Calu3 (cell line): ENCODE measurements at regions not wholly inside any gene's neighbourhood (a gene's known extent, or its start where the extent isn't known, plus 50 kb on each side); places are given as distances from the start of the nearest gene placed in this dataset.

Source experiments
- BruUV-seq: library from RNA; stranded (reverse); fragments of 400-500 nt; replicated peaks from 2 replicates; lab custom pipeline; 2021; lab: Mats Ljungman, UMichigan
- CTCF ChIA-PET: fragments of 300-600 bp; sonication (Branson Sonifier 250); formaldehyde crosslinking; loops from one replicate; lab custom pipeline; 2022; ENCODE audit warnings: antibody characterized with exemption; lab: Charles Lee
- DNase-seq: peaks from one replicate; pipeline ENCODE4 v3.0.0; 2022
- H3K27ac Mint-ChIP-seq: one replicate; pipeline ENCODE4 v1.8.0; 2022; ENCODE audit warnings: mixed read lengths; ENCODE audit not compliant: unreplicated experiment
- H3K27me3 Mint-ChIP-seq: one replicate; pipeline ENCODE4 v1.8.0; 2022; ENCODE audit warnings: mixed read lengths; ENCODE audit not compliant: unreplicated experiment
- H3K36me3 Mint-ChIP-seq: one replicate; pipeline ENCODE4 v1.8.0; 2022; ENCODE audit warnings: mild to moderate bottlenecking, moderate library complexity, mixed read lengths; ENCODE audit not compliant: insufficient read depth, unreplicated experiment
- H3K4me1 Mint-ChIP-seq: one replicate; pipeline ENCODE4 v1.8.0; 2022; ENCODE audit warnings: mild to moderate bottlenecking, low read depth, mixed read lengths; ENCODE audit not compliant: unreplicated experiment
- H3K4me3 Mint-ChIP-seq: one replicate; pipeline ENCODE4 v1.8.0; 2022; ENCODE audit warnings: mild to moderate bottlenecking, low read depth, moderate library complexity, mixed read lengths; ENCODE audit not compliant: unreplicated experiment
- H3K9me3 Mint-ChIP-seq: one replicate; pipeline ENCODE4 v1.8.0; 2022; ENCODE audit warnings: low read depth, mixed read lengths; ENCODE audit not compliant: unreplicated experiment
- CTCF ChIP-seq: fragments of 200-600 bp; IDR thresholded peaks from one replicate; pipeline ENCODE4 v1.8.0; 2022; ENCODE audit warnings: antibody characterized with exemption; ENCODE audit not compliant: unreplicated experiment
- intact Hi-C: fragments of 100-400 bp; cut with micrococcal nuclease; formaldehyde crosslinking; loops from one replicate; pipeline ENCODE4 v1.10.0; 2022; ENCODE audit not compliant: unreplicated experiment

- CTCF ChIA-PET = interaction anchor here (0.7 kb wide), 1 partner anchor 27 kb away, joined by 5 read pairs; no protein-coding TSS in a partner anchor
- BruUV-seq = no TSS peak
- no peak overlapping the region for H3K4me3 Mint-ChIP-seq
- no peak for DNase-seq
- peaks cover 4% of the 10 kb centered on the region for H3K9me3 Mint-ChIP-seq
- H3K27ac Mint-ChIP-seq = no peak overlapping the region
- peaks cover 16% of the 10 kb centered on the region for H3K27me3 Mint-ChIP-seq
- H3K4me1 Mint-ChIP-seq = no peaks in the 10 kb centered on the region
- no peak for TF ChIP-seq CTCF
- intact Hi-C loops = no loop called here
- H3K36me3 Mint-ChIP-seq = no peaks in the 10 kb centered on the region
Observed at GRCh38 chr10:123402656-123403055, 248.5 kb downstream of the BUB3 start.

- intact Hi-C loops = no loop called here
- BruUV-seq = no TSS peak
- Mint-ChIP-seq H3K27me3 (peaks cover 20% of the 10 kb centered on the region), H3K9me3 (peaks cover 4% of the 10 kb centered on the region), H3K4me1 (no peaks in the 10 kb centered on the region), H3K4me3 (no peak overlapping the region), H3K36me3 (no peaks in the 10 kb centered on the region), H3K27ac (no peak overlapping the region)
- CTCF ChIA-PET = no interaction called here
- TF ChIP-seq CTCF = no peak
- no peak for DNase-seq
Observed at GRCh38 chr10:123404357-123404756, 250.2 kb downstream of the BUB3 start.

- no TSS peak for BruUV-seq
- Mint-ChIP-seq H3K27me3 (peaks cover 11% of the 10 kb centered on the region), H3K9me3 (peaks cover 4% of the 10 kb centered on the region), H3K27ac (no peak overlapping the region), H3K4me1 (no peaks in the 10 kb centered on the region), H3K36me3 (no peaks in the 10 kb centered on the region), H3K4me3 (no peak overlapping the region)
- no peak for DNase-seq
- no peak for TF ChIP-seq CTCF
- CTCF ChIA-PET = no interaction called here
- intact Hi-C loops = no loop called here
Observed at GRCh38 chr10:123408660-123409059, 254.5 kb downstream of the BUB3 start.

- Mint-ChIP-seq H3K36me3 (no peaks in the 10 kb centered on the region), H3K27ac (no peak overlapping the region), H3K4me1 (no peaks in the 10 kb centered on the region), H3K27me3 (peaks cover 11% of the 10 kb centered on the region), H3K4me3 (no peak overlapping the region), H3K9me3 (peaks cover 3% of the 10 kb centered on the region)
- CTCF ChIA-PET = no interaction called here
- BruUV-seq = no TSS peak
- intact Hi-C loops = no loop called here
- no peak for DNase-seq
- no peak for TF ChIP-seq CTCF
Observed at GRCh38 chr10:123409426-123409825, 255.2 kb downstream of the BUB3 start.

- TF ChIP-seq CTCF = no peak
- H3K9me3 Mint-ChIP-seq = no peaks in the 10 kb centered on the region
- no peaks in the 10 kb centered on the region for H3K4me1 Mint-ChIP-seq
- CTCF ChIA-PET = no interaction called here
- no peak overlapping the region for H3K4me3 Mint-ChIP-seq
- no peak overlapping the region for H3K27ac Mint-ChIP-seq
- intact Hi-C loops = no loop called here
- H3K36me3 Mint-ChIP-seq = no peaks in the 10 kb centered on the region
- no peak for DNase-seq
- H3K27me3 Mint-ChIP-seq = peaks cover 11% of the 10 kb centered on the region
- BruUV-seq = no TSS peak
Observed at GRCh38 chr10:123409884-123410283, 255.7 kb downstream of the BUB3 start.
